GM21360 (cell line): ENCODE measurements at regions not wholly inside any gene's neighbourhood (a gene's known extent, or its start where the extent isn't known, plus 50 kb on each side); places are given as distances from the start of the nearest gene placed in this dataset.

Source experiments
- ATAC-seq: cut with Tn5 transposase; IDR thresholded peaks from one replicate; pipeline ENCODE4 v1.9.1; 2021; ENCODE audit warnings: mild to moderate bottlenecking, moderate library complexity; ENCODE audit not compliant: unreplicated experiment

GRCh38 chr5:68476854-68477253, 261.3 kb downstream of the PIK3R1 start:
- ATAC-seq, result no peak

- ATAC-seq, result no peak
Observed at GRCh38 chr5:68478301-68479095, 262.9 kb downstream of the PIK3R1 start.

- ATAC-seq, result no peak
Observed at GRCh38 chr5:68479524-68479923, 264.0 kb downstream of the PIK3R1 start.

- ATAC-seq, result no peak
Observed at GRCh38 chr5:68480335-68480940, 264.9 kb downstream of the PIK3R1 start.

GRCh38 chr5:68482199-68482598, 266.6 kb downstream of the PIK3R1 start:
- ATAC-seq, result no peak

- no peak for ATAC-seq
Observed at GRCh38 chr5:68484307-68485068, 268.9 kb downstream of the PIK3R1 start.

- no peak for ATAC-seq
Observed at GRCh38 chr5:68489556-68489955, 274.0 kb downstream of the PIK3R1 start.

GRCh38 chr5:68490406-68490805, 274.9 kb downstream of the PIK3R1 start:
- ATAC-seq, result no peak

- no peak for ATAC-seq
Observed at GRCh38 chr5:68494771-68495170, 279.2 kb downstream of the PIK3R1 start.

- no peak for ATAC-seq
Observed at GRCh38 chr5:68499987-68500386, 284.4 kb downstream of the PIK3R1 start.

GRCh38 chr5:68500813-68501212, 285.3 kb downstream of the PIK3R1 start:
- no peak for ATAC-seq

GRCh38 chr5:68502531-68502930, 287.0 kb downstream of the PIK3R1 start:
- ATAC-seq, result no peak

GRCh38 chr5:68504306-68504705, 288.8 kb downstream of the PIK3R1 start:
- ATAC-seq, result no peak

GRCh38 chr5:68505917-68506860, 290.6 kb downstream of the PIK3R1 start:
- ATAC-seq, result no peak

GRCh38 chr5:68515514-68515913, 300.0 kb downstream of the PIK3R1 start:
- ATAC-seq, result no peak

GRCh38 chr5:68518286-68518685, 302.7 kb downstream of the PIK3R1 start:
- no peak for ATAC-seq

- no peak for ATAC-seq
Observed at GRCh38 chr5:68519143-68519542, 303.6 kb downstream of the PIK3R1 start.

GRCh38 chr5:68521776-68522175, 306.2 kb downstream of the PIK3R1 start:
- no peak for ATAC-seq

GRCh38 chr5:68522863-68523262, 307.3 kb downstream of the PIK3R1 start:
- no peak for ATAC-seq

- no peak for ATAC-seq
Observed at GRCh38 chr5:68528821-68529273, 313.3 kb downstream of the PIK3R1 start.

- ATAC-seq, result no peak
Observed at GRCh38 chr5:68529581-68529980, 314.0 kb downstream of the PIK3R1 start.
